Stimulated activated CD8-positive, alpha-beta memory T cell treated with anti-CD3 and anti-CD28 coated beads, Interleukin-12 subunit alpha, Interleukin-12 subunit beta, amount 100 ng/mL, for 24 hours (primary cell): ENCODE measurements at regions not wholly inside any gene's neighbourhood (a gene's known extent, or its start where the extent isn't known, plus 50 kb on each side); places are given as distances from the start of the nearest gene placed in this dataset.
"Not testable (repeated sequence)": the region's sequence is repeated elsewhere in the genome, so short reads cannot be mapped to it uniquely, and the experiment has no call there.

Experiments
- DNase-seq: peaks from one replicate; pipeline ENCODE4 v3.0.0-alpha.2; 2020; ENCODE audit errors: extremely low read depth

DNA sequence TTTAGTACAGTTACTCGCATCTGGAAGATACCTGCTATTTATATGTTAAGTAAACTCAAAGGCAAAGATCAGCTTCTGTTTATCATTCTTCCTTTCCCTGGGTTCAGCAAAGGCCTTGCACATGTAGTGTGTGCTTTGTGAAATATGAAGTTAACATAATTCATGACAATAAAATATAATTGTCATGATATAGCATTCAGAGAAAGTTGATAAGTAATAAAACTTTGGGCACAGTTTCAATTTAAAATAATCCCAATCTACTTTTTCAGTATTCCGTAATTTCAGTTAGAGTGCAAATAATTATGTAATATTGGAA, 51.9 kb upstream of the ZNF217 start:
- DNase-seq: no peak

GRCh38 chr20:53644108-53644507, 50.5 kb upstream of the ZNF217 start:
- DNase-seq: not testable (repeated sequence)
